PC-3 (cell line): ENCODE measurements at regions not wholly inside any gene's neighbourhood (a gene's known extent, or its start where the extent isn't known, plus 50 kb on each side); places are given as distances from the start of the nearest gene placed in this dataset.
A peak's percentile ranks its signal among the peaks of the same experiment; 100 is the strongest.
"Not testable (repeated sequence)": the region's sequence is repeated elsewhere in the genome, so short reads cannot be mapped to it uniquely, and the experiment has no call there.

Source experiments
- ATAC-seq: fragments of 200-7000 bp; cut with Tn5 transposase; 2 replicates; pipeline ENCODE4 v1.9.1; 2020; ENCODE audit warnings: mild to moderate bottlenecking, moderate library complexity
- BruUV-seq: library from RNA; stranded (reverse); fragments of 400-500 nt; replicated peaks from 2 replicates; lab custom pipeline; 2021; lab: Mats Ljungman, UMichigan
- CTCF ChIA-PET: fragments of 300-600 bp; sonication (Branson Sonifier 250); formaldehyde crosslinking; loops from one replicate; lab custom pipeline; 2022; ENCODE audit warnings: antibody characterized with exemption; lab: Charles Lee
- POLR2A ChIA-PET: fragments of 300-600 bp; sonication (Branson Sonifier 250); formaldehyde crosslinking; loops from one replicate; lab custom pipeline; 2022; ENCODE audit warnings: antibody characterized with exemption; ENCODE audit not compliant: unreplicated experiment; lab: Charles Lee
- DNase-seq: peaks from one replicate; pipeline ENCODE4 v3.0.0-alpha.2; 2015
- H2AFZ ChIP-seq: fragments of 300-600 bp; sonication (generic); 2 replicates; pipeline ENCODE4 v1.6.0; 2016; ENCODE audit warnings: antibody characterized with exemption, low read length
- H3F3A ChIP-seq: fragments of 300-600 bp; sonication (generic); one replicate; pipeline ENCODE4 v1.6.0; 2017; ENCODE audit warnings: antibody characterized with exemption, low read length, control low read depth, mild to moderate bottlenecking; ENCODE audit not compliant: unreplicated experiment
- H3K27ac ChIP-seq: fragments of 300-600 bp; sonication (generic); 2 replicates; pipeline ENCODE4 v1.5.1; 2016; ENCODE audit warnings: mild to moderate bottlenecking, low read length
- H3K27me3 ChIP-seq: fragments of 300-600 bp; sonication (generic); 2 replicates; pipeline ENCODE4 v1.6.1; 2016; ENCODE audit warnings: low read length, mixed read lengths
- H3K36me3 ChIP-seq: fragments of 300-600 bp; sonication (generic); 2 replicates; pipeline ENCODE4 v1.6.1; 2016; ENCODE audit warnings: low read depth, mixed run types, low read length, mixed read lengths
- H3K4me1 ChIP-seq: fragments of 300-600 bp; sonication (generic); 2 replicates; pipeline ENCODE4 v1.5.1; 2016; ENCODE audit warnings: low read length; ENCODE audit not compliant: insufficient read depth
- H3K4me2 ChIP-seq: fragments of 300-600 bp; sonication (generic); 2 replicates; pipeline ENCODE4 v1.6.0; 2016; ENCODE audit warnings: low read length
- H3K4me3 ChIP-seq: fragments of 300-600 bp; sonication (generic); 2 replicates; pipeline ENCODE4 v1.5.1; 2016; ENCODE audit warnings: mild to moderate bottlenecking, low read length, mixed read lengths
- H3K79me2 ChIP-seq: fragments of 300-600 bp; sonication (generic); 2 replicates; pipeline ENCODE4 v1.6.1; 2017; ENCODE audit warnings: low read length, mixed read lengths
- H3K9ac ChIP-seq: fragments of 300-600 bp; sonication (generic); 2 replicates; pipeline ENCODE4 v1.6.0; 2016; ENCODE audit warnings: mild to moderate bottlenecking, low read length
- H3K9me2 ChIP-seq: fragments of 300-600 bp; sonication (generic); replicated peaks from 2 replicates; pipeline ENCODE4 v1.6.1; 2016; ENCODE audit warnings: mixed run types, low read length, mixed read lengths
- H3K9me3 ChIP-seq: fragments of 300-600 bp; sonication (generic); 2 replicates; pipeline ENCODE4 v1.6.1; 2016; ENCODE audit warnings: low read length, mixed read lengths
- H4K20me1 ChIP-seq: fragments of 300-600 bp; sonication (generic); 2 replicates; pipeline ENCODE4 v1.6.1; 2016; ENCODE audit warnings: low read length, mixed read lengths
- CTCF ChIP-seq: fragments of 300-600 bp; sonication (generic); conservative IDR thresholded peaks from 2 replicates; pipeline ENCODE4 v1.5.1; 2017; ENCODE audit warnings: antibody characterized with exemption, low read depth, mild to moderate bottlenecking, low read length
- EZH2 ChIP-seq: fragments of 300-600 bp; sonication (generic); IDR thresholded peaks from one replicate; pipeline ENCODE4 v1.6.1; 2017; ENCODE audit warnings: antibody characterized with exemption, mild to moderate bottlenecking, low read length; ENCODE audit not compliant: unreplicated experiment
- EZH2phosphoT487 ChIP-seq: fragments of 300-600 bp; sonication (generic); IDR thresholded peaks from 2 replicates; pipeline ENCODE4 v1.6.1; 2018; ENCODE audit warnings: mild to moderate bottlenecking, antibody characterized with exemption, low read length, borderline replicate concordance
- intact Hi-C: fragments of 100-400 bp; cut with micrococcal nuclease; formaldehyde crosslinking; loops from 2 replicates; pipeline ENCODE4 v1.9.0; 2023

GRCh38 chr7:149669121-149669818, 104.1 kb downstream of the ZNF467 start:
- no peak overlapping the region for H3K27ac ChIP-seq
- BruUV-seq, result no TSS peak
- H3F3A ChIP-seq, result no peaks in the 10 kb centered on the region
- ChIA-PET POLR2A (no interaction called here), CTCF (no interaction called here)
- no peaks in the 10 kb centered on the region for H3K36me3 ChIP-seq
- TF ChIP-seq EZH2phosphoT487 (no peak), CTCF (peak; percentile 65)
- intact Hi-C loops, result loop anchor here (1.0 kb wide), 2 partner anchors 47 to 73 kb away; no protein-coding TSS in a partner anchor
- H3K4me2 ChIP-seq, result peak overlapping the region; percentile 35; the same call in 1 of the 2 replicates
- H3K79me2 ChIP-seq, result no peaks in the 10 kb centered on the region
- H3K4me3 ChIP-seq, result no peak overlapping the region
- no peak overlapping the region for H3K9ac ChIP-seq
- H3K9me2 ChIP-seq, result no peaks in the 10 kb centered on the region
- 0 out of 2 replicates have a peak, but pooled peaks cover 4% of the 10 kb centered on the region for H3K4me1 ChIP-seq
- no peaks in the 10 kb centered on the region for H3K9me3 ChIP-seq
- DNase-seq (peak; percentile 43), ATAC-seq (peak; percentile 51)
- 0 out of 2 replicates have a peak overlapping the region, but pooled peaks have one; percentile 40 for H2AFZ ChIP-seq
- no peaks in the 10 kb centered on the region for H4K20me1 ChIP-seq
- H3K27me3 ChIP-seq, result no peaks in the 10 kb centered on the region

- TF ChIP-seq EZH2phosphoT487 (no peak), EZH2 (no peak), CTCF (no peak)
- Histone ChIP-seq H3K79me2 (no peaks in the 10 kb centered on the region), H4K20me1 (no peaks in the 10 kb centered on the region), H3K4me3 (no peak overlapping the region), H3K9me3 (no peaks in the 10 kb centered on the region), H3K9me2 (no peaks in the 10 kb centered on the region), H3K36me3 (no peaks in the 10 kb centered on the region), H3K27me3 (no peaks in the 10 kb centered on the region), H2AFZ (no peak overlapping the region), H3K4me1 (0 out of 2 replicates have a peak, but pooled peaks cover 4% of the 10 kb centered on the region), H3K4me2 (no peak overlapping the region), H3K27ac (no peak overlapping the region), H3F3A (no peaks in the 10 kb centered on the region), H3K9ac (no peak overlapping the region)
- DNase-seq (peak; percentile 26), ATAC-seq (no peak)
- intact Hi-C loops, result no loop called here
- ChIA-PET POLR2A (no interaction called here), CTCF (interaction anchor here (1.0 kb wide), 1 partner anchor 76 kb away, joined by 3 read pairs; no protein-coding TSS in a partner anchor)
- no TSS peak for BruUV-seq
Measured at GRCh38 chr7:149666360-149666945, 106.9 kb downstream of the ZNF467 start.

GRCh38 chr7:149665618-149666017, 107.8 kb downstream of the ZNF467 start:
- BruUV-seq, H2AFZ ChIP-seq, CTCF ChIA-PET: not testable (repeated sequence)

More at GRCh38 chr7:149665618-149666017, 107.8 kb downstream of the ZNF467 start:
- POLR2A ChIA-PET, H3K4me3 ChIP-seq, H3K27ac ChIP-seq, H3K4me1 ChIP-seq, H3K36me3 ChIP-seq, H4K20me1 ChIP-seq, H3K79me2 ChIP-seq, H3K4me2 ChIP-seq, H3F3A ChIP-seq, H3K9ac ChIP-seq, H3K9me2 ChIP-seq, DNase-seq, H3K9me3 ChIP-seq, H3K27me3 ChIP-seq, intact Hi-C loops, ATAC-seq: not testable (repeated sequence)
